H9 (cell line): ENCODE measurements at regions not wholly inside any gene's neighbourhood (a gene's known extent, or its start where the extent isn't known, plus 50 kb on each side); places are given as distances from the start of the nearest gene placed in this dataset.

ENCODE experiments used
- DNase-seq: peaks from one replicate; pipeline ENCODE4 v3.0.0-alpha.2; 2017
- H2AFZ ChIP-seq: one replicate; pipeline ENCODE4 v1.6.1; 2013; ENCODE audit warnings: mild to moderate bottlenecking, low read length, control low read depth, moderate library complexity
- H2AK5ac ChIP-seq: 2 replicates; pipeline ENCODE4 v1.6.1; 2013; ENCODE audit warnings: low read length, control low read depth, mixed read lengths; ENCODE audit not compliant: insufficient read length
- H2BK120ac ChIP-seq: one replicate; pipeline ENCODE4 v1.6.1; 2013; ENCODE audit warnings: low read depth, mild to moderate bottlenecking, low read length, control low read depth, inconsistent platforms; ENCODE audit not compliant: poor library complexity, severe bottlenecking
- H2BK12ac ChIP-seq: 2 replicates; pipeline ENCODE4 v1.6.1; 2013; ENCODE audit warnings: low read length, control low read depth, mixed read lengths, low read depth; ENCODE audit not compliant: insufficient read length
- H2BK15ac ChIP-seq: 2 replicates; pipeline ENCODE4 v1.6.1; 2013; ENCODE audit warnings: low read depth, low read length, control low read depth
- H2BK20ac ChIP-seq: one replicate; pipeline ENCODE4 v1.6.1; 2013; ENCODE audit warnings: low read depth, mild to moderate bottlenecking, low read length, control low read depth, inconsistent platforms; ENCODE audit not compliant: poor library complexity, severe bottlenecking
- H2BK5ac ChIP-seq: 2 replicates; pipeline ENCODE4 v1.6.1; 2013; ENCODE audit warnings: low read length, control low read depth, mixed read lengths; ENCODE audit not compliant: insufficient read length
- H3K14ac ChIP-seq: 2 replicates; pipeline ENCODE4 v1.6.1; 2013; ENCODE audit warnings: low read length, control low read depth; ENCODE audit not compliant: insufficient read depth
- H3K18ac ChIP-seq: 2 replicates; pipeline ENCODE4 v1.6.1; 2013; ENCODE audit warnings: low read depth, mild to moderate bottlenecking, mixed read lengths, low read length, control low read depth; ENCODE audit not compliant: insufficient read length
- H3K23ac ChIP-seq: 2 replicates; pipeline ENCODE4 v1.6.1; 2013; ENCODE audit warnings: low read length, control low read depth, mixed read lengths, low read depth; ENCODE audit not compliant: insufficient read length
- H3K23me2 ChIP-seq: 2 replicates; pipeline ENCODE4 v1.6.1; 2013; ENCODE audit warnings: low read depth, mild to moderate bottlenecking, mixed read lengths, low read length, control low read depth; ENCODE audit not compliant: insufficient read length, poor library complexity, severe bottlenecking
- H3K27ac ChIP-seq: 2 replicates; pipeline ENCODE4 v1.5.1; 2013; ENCODE audit warnings: low read length, control low read depth, mixed read lengths, low read depth; ENCODE audit not compliant: insufficient read length
- H3K27me3 ChIP-seq: 2 replicates; pipeline ENCODE4 v1.6.1; 2013; ENCODE audit warnings: low read length, control low read depth, inconsistent platforms; ENCODE audit not compliant: insufficient read depth
- H3K4ac ChIP-seq: 2 replicates; pipeline ENCODE4 v1.6.1; 2013; ENCODE audit warnings: low read depth, mild to moderate bottlenecking, control low read depth, inconsistent platforms, low read length, moderate library complexity
- H3K4me1 ChIP-seq: 2 replicates; pipeline ENCODE4 v1.6.1; 2013; ENCODE audit warnings: low read length, control low read depth, inconsistent platforms; ENCODE audit not compliant: insufficient read depth
- H3K4me2 ChIP-seq: 2 replicates; pipeline ENCODE4 v1.6.1; 2013; ENCODE audit warnings: low read length, control low read depth, mixed read lengths; ENCODE audit not compliant: insufficient read length, insufficient read depth
- H3K56ac ChIP-seq: 2 replicates; pipeline ENCODE4 v1.6.1; 2013; ENCODE audit warnings: low read depth, mild to moderate bottlenecking, mixed read lengths, low read length, control low read depth; ENCODE audit not compliant: insufficient read length
- H3K79me1 ChIP-seq: 2 replicates; pipeline ENCODE4 v1.6.1; 2013; ENCODE audit warnings: low read depth, mild to moderate bottlenecking, moderate library complexity, low read length, control low read depth, inconsistent platforms; ENCODE audit not compliant: insufficient read depth, poor library complexity, severe bottlenecking
- H3K79me2 ChIP-seq: 2 replicates; pipeline ENCODE4 v1.6.1; 2013; ENCODE audit warnings: low read length, control low read depth, inconsistent platforms; ENCODE audit not compliant: insufficient read depth
- H3K9ac ChIP-seq: 2 replicates; pipeline ENCODE4 v1.6.1; 2013; ENCODE audit warnings: low read length, control low read depth, mixed read lengths; ENCODE audit not compliant: insufficient read length; ENCODE audit errors: extremely low read depth
- H3K9me3 ChIP-seq: one replicate; pipeline ENCODE4 v1.6.1; 2013; ENCODE audit warnings: low read depth, low read length, inconsistent platforms; ENCODE audit not compliant: control insufficient read depth
- H3T11ph ChIP-seq: one replicate; pipeline ENCODE4 v1.6.1; 2013; ENCODE audit warnings: mild to moderate bottlenecking, low read length, control low read depth, inconsistent platforms
- H4K20me1 ChIP-seq: one replicate; pipeline ENCODE4 v1.6.1; 2013; ENCODE audit not compliant: control insufficient read depth, insufficient read length, insufficient read depth
- H4K5ac ChIP-seq: 2 replicates; pipeline ENCODE4 v1.6.1; 2013; ENCODE audit warnings: low read depth, mild to moderate bottlenecking, mixed read lengths, low read length, control low read depth; ENCODE audit not compliant: insufficient read length
- H4K8ac ChIP-seq: replicated peaks from 2 replicates; pipeline ENCODE4 v1.6.1; 2013; ENCODE audit warnings: low read length, control low read depth, mixed read lengths, low read depth; ENCODE audit not compliant: insufficient read length
- H4K91ac ChIP-seq: 2 replicates; pipeline ENCODE4 v1.6.1; 2013; ENCODE audit warnings: low read depth, mild to moderate bottlenecking, moderate library complexity, mixed read lengths, low read length, control low read depth; ENCODE audit not compliant: insufficient read length
- H3K27ac Mint-ChIP-seq, 3 experiments: 2 replicates in 2 of 3; 3 replicates in 1 of 3; pipeline ENCODE4 v1.8.0; 2020 to 2021; ENCODE audit warnings: mixed read lengths in 3 of 3, mild to moderate bottlenecking in 1 of 3, moderate library complexity in 1 of 3
- H3K27me3 Mint-ChIP-seq: 2 replicates; pipeline ENCODE4 v1.8.0; 2021; ENCODE audit warnings: low read depth, mild to moderate bottlenecking, moderate library complexity, mixed read lengths
- H3K36me3 Mint-ChIP-seq, 3 experiments: 2 replicates in 2 of 3; 3 replicates in 1 of 3; pipeline ENCODE4 v1.8.0; 2020 to 2021; ENCODE audit warnings: low read depth in 3 of 3, mixed read lengths in 3 of 3; ENCODE audit not compliant: insufficient read depth in 1 of 3
- H3K4me1 Mint-ChIP-seq, 2 experiments: 2 replicates each; pipeline ENCODE4 v1.8.0; 2020; ENCODE audit warnings: mixed read lengths in 2 of 2
- H3K4me3 Mint-ChIP-seq, 2 experiments: 2 replicates in 1 of 2; 3 replicates in 1 of 2; pipeline ENCODE4 v1.8.0; 2020 to 2021; ENCODE audit warnings: mild to moderate bottlenecking in 2 of 2, mixed read lengths in 2 of 2, moderate library complexity in 1 of 2
- H3K9me3 Mint-ChIP-seq, 2 experiments: 2 replicates in 1 of 2; 3 replicates in 1 of 2; pipeline ENCODE4 v1.8.0; 2020; ENCODE audit warnings: mild to moderate bottlenecking in 2 of 2, mixed read lengths in 2 of 2, moderate library complexity in 1 of 2
- CTCF ChIP-seq: fragments of 200-600 bp; sonication (generic); conservative IDR thresholded peaks from 3 replicates; pipeline ENCODE4 v1.8.0; 2021; ENCODE audit warnings: antibody characterized with exemption, mild to moderate bottlenecking
- WGBS: extraction: QIAGEN DNeasy Blood & Tissue Kit; methylation state at CpG from one replicate; pipeline ENCODE4 v1.1.7; 2013; ENCODE audit warnings: missing lambda C conversion rate, low lambda C conversion rate, mixed read lengths; ENCODE audit not compliant: insufficient read length; ENCODE audit errors: extremely low coverage; 5-methylcytosine and 5-hydroxymethylcytosine counted together

DNA sequence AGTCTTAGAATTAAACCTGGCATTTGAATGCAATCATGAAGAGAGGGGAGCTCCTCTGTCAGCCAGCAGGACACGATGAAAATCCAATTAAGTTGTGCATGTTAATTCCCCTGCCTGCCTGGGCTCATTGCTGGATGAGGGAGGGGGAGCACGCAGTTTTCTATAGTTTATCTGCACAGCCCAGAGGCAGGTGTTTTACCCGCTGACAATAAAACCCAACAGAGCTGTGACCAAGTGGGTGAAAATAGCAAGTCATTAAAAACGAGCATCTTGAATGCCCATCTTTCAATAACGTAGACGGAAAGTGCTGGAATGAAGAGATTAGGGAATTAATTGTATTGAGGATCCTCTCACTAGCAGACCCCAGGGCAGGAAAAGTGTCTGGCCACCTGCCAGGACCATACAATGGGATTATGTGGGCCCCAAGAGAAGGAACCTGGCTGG is 100.1 kb upstream of the FAM20C start:
- H2AFZ ChIP-seq = no peak overlapping the region
- no peak for TF ChIP-seq CTCF
- H4K20me1 ChIP-seq = no peaks in the 10 kb centered on the region
- no peak overlapping the region for H3K27ac ChIP-seq
- H2BK5ac ChIP-seq = no peak overlapping the region
- H3K4ac ChIP-seq = no peak overlapping the region
- no peak overlapping the region for H3K23ac ChIP-seq
- no peaks in the 10 kb centered on the region for H3K9me3 ChIP-seq
- no peak overlapping the region for H2BK12ac ChIP-seq
- no peak overlapping the region for H4K5ac ChIP-seq
- H3K79me2 ChIP-seq = peaks cover 6% of the 10 kb centered on the region; the same call in 1 of the 2 replicates
- no peaks in the 10 kb centered on the region for H3K27me3 Mint-ChIP-seq
- H4K91ac ChIP-seq = no peak overlapping the region
- H2BK20ac ChIP-seq = no peak overlapping the region
- H3K36me3 Mint-ChIP-seq = peaks cover 3 to 5% (median 3%) of the 10 kb centered on the region in 3 experiments; a peak in 5 of 7 replicates
- H4K8ac ChIP-seq = no peak overlapping the region
- peaks cover 86% of the 10 kb centered on the region in 2 experiments for H3K4me1 Mint-ChIP-seq
- H2AK5ac ChIP-seq = no peak overlapping the region
- H3K18ac ChIP-seq = no peak overlapping the region
- WGBS = no CpG with 5 or more reads among the region's 6 CpGs
- no peak overlapping the region for H3K56ac ChIP-seq
- no peaks in the 10 kb centered on the region for H3K27me3 ChIP-seq
- H3T11ph ChIP-seq = no peak overlapping the region
- peak overlapping the region; percentile 90 to 93 (median 92); a peak in 6 of 7 replicates for H3K27ac Mint-ChIP-seq
- no peak overlapping the region for H2BK15ac ChIP-seq
- H3K4me2 ChIP-seq = no peak overlapping the region
- peaks cover 5% of the 10 kb centered on the region for H3K23me2 ChIP-seq
- H3K14ac ChIP-seq = no peak overlapping the region
- no peak overlapping the region for H2BK120ac ChIP-seq
- H3K9me3 Mint-ChIP-seq = peaks cover 0 to 6% of the 10 kb centered on the region in 2 experiments; a peak in 2 of 5 replicates
- no peaks in the 10 kb centered on the region for H3K79me1 ChIP-seq
- no peak for DNase-seq
- H3K4me3 Mint-ChIP-seq = peak overlapping the region; percentile 22 to 24; a peak in 4 of 5 replicates
- H3K4me1 ChIP-seq = peaks cover 16% of the 10 kb centered on the region; the same call in 1 of the 2 replicates
- no peak overlapping the region for H3K9ac ChIP-seq
